GM10266 (cell line): ENCODE measurements at regions not wholly inside any gene's neighbourhood (a gene's known extent, or its start where the extent isn't known, plus 50 kb on each side); places are given as distances from the start of the nearest gene placed in this dataset.

Experiments used
- DNase-seq: peaks from one replicate; pipeline ENCODE4 v3.0.0; 2012; ENCODE audit errors: extremely low spot score
- TF ChIP-seq, protein P1 (sequence below): IDR thresholded peaks from 2 replicates; pipeline ENCODE4 v1.5.1; 2012; ENCODE audit warnings: mild to moderate bottlenecking, low read depth; ENCODE audit not compliant: control insufficient read depth, insufficient read depth; ENCODE audit errors: missing control alignments

DNA sequence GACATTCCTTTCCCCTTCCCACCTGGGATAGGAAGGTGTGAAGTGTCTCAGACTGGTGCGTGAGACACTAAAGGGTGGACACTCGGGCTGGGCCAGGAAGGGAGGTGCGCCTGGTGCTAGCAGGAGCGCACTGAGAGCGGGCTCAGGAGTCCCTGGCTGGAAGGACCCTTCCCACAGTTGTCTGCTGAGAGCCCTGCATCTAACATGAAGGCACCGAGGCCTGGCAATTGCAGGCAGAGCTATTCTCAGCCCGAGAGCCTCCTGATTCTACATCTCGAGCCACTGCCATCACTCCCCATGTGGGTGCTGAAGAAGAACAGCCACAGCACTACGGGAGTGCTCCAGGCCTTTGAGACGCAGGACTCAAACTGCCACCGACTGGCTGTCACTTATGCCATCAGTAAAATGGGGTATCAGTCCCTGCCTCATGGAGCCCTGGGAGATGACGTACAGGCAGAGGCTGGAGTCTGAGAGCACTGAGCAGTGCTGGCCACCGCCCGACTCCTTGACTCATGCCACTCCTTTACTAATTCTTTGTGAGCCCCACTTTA lies 159.4 kb downstream of the KLF13 start:
- TF ChIP-seq, protein P1, sequence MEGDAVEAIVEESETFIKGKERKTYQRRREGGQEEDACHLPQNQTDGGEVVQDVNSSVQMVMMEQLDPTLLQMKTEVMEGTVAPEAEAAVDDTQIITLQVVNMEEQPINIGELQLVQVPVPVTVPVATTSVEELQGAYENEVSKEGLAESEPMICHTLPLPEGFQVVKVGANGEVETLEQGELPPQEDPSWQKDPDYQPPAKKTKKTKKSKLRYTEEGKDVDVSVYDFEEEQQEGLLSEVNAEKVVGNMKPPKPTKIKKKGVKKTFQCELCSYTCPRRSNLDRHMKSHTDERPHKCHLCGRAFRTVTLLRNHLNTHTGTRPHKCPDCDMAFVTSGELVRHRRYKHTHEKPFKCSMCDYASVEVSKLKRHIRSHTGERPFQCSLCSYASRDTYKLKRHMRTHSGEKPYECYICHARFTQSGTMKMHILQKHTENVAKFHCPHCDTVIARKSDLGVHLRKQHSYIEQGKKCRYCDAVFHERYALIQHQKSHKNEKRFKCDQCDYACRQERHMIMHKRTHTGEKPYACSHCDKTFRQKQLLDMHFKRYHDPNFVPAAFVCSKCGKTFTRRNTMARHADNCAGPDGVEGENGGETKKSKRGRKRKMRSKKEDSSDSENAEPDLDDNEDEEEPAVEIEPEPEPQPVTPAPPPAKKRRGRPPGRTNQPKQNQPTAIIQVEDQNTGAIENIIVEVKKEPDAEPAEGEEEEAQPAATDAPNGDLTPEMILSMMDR: no peak
- no peak for DNase-seq

DNA sequence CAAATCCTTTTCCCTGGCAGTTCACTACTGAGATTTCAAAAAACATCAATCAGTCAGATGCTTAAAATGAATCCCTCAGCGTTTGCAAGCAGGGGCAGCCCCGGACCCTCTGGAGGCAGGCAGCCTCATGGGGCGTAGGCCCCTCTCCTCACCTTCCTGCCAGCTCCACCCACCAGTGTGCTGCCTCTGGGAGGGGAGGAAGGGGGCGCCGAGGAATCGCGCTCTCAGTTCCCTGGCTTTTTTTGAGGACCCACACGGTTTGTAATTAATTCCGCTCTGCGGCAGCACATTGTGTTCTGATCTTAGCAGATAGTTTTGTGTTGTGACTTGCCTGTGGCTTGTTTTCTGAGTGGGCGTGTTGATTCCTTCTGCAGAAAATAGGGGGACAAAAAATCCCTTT lies 159.9 kb downstream of the KLF13 start:
- TF ChIP-seq, protein P1: no peak
- no peak for DNase-seq

DNA sequence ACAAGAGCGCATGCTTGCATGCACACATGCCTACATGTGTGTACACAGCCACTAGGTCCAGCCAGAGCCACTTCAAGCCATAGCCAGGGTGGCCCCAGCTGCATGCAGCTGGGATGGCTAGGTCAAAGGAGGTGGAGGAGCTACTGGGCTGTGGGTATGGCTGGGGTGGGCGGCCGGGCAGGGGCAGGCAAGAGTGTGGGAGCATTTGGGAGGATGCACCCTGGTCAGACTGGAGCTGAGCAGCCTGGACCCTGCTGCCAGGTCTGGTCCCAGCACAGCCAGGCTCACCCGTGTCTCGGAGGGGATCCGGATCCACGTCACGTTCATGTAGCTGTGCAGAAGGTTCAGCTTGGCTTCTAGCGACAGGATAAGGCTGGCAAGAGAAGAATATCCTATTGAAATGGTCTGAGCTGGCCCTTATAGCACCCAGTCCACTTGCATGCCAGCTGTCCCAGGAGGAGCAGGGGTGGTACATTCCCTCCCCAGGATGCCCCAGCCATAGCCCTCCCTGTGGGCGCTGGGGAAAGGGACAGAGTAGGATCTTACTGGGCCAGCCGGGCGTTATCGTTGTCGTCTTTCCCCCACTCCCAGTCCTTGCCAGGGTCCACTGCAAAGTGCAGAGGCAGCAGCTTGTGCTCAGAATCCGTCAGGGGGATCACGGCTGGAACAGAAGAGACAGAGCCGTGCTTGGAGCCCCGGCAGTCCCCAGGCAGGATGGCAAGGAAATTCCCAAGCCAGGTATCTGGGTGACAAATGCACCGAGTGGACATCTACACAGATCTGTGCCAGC lies 160.5 kb downstream of the KLF13 start:
- DNase-seq: no peak
- TF ChIP-seq, protein P1: no peak

DNA sequence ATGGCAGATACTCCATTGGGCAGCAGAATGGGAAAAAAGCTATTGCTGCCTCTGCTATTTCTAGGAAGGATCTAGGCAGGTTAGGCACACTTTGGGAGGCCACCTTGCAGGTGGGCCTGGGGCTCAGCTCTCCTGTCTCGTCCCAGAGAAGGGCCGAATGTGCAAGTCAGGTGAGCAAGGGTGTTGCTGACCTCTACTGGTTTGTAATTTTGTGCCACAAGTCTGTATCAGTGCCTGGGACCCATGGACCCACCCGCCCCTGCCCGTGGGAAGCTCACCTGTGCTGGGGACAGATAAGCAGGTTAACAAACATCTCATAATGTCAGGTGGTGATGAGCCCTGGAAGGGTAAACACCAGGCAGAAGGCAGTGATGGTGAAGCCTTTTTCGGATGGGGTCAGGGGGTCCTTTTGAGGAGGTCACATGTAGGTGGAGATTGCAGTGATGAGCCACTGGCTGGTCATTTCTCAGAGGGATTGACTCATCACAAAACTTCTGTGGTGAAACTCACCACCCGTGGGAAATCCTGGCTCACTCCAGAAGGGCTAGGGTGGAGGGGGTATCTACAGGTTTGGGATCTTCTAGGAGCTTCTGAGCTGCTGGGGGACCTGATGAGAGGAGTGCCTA lies 161.3 kb downstream of the KLF13 start:
- TF ChIP-seq, protein P1: peak; percentile 49
- peak; percentile 67 for DNase-seq

DNA sequence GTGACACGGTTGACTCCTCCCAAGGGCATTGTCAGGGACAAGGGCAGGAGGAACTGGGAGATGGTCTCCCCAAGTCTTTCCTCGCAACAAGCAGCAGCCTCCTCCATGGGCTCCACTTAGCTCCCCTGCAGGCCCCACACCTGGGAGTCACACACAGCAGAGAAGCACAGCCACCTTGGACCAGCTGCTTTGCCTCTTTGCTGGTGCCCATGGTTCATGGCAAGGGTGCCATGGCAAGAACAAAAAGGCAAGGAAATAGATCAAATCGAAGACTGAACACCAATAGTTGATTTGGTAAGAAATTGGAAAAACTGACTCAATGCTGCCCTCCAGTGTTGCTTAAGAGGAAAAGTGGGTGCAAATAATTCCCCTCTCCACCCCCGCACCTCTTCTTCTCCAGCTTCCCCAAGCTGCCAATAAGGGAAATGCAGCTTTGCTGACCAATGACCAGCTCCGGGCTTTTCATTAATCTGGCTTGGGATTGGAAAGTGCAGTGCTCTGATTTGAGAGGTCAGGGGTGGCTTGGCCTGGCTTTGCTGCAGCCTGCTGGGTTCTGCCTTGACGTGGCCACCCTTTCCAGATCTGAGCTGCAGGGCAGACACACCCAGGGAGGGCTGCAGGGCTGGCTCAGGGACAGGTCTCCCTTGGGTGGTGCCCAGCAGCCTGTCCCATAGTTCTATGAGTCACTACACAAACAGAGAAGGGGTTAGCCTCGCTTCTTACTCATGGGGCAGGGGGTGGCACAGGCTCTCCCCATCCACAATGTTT lies 162.0 kb downstream of the KLF13 start:
- DNase-seq: peak; percentile 85
- TF ChIP-seq, protein P1: peak; percentile 68

DNA sequence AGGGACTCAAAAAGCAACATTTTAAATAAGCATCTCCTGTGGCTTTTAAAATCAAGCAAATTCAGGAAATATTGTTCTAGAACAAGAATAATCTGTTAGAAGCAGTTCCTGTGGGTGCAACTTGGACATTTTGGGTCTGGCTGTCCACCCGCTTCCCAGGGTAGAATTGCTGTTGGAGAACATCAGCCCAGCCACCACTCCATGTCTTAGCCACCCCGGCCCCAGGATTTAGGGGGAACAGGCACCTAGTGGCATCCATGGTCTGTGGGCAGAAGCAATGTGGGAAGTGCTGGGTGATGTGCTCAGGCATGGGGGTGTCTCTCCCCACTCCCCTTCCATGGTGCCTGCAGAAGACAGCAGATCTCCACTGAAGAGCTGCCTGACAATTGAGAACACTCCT lies 162.6 kb downstream of the KLF13 start:
- TF ChIP-seq, protein P1: no peak
- no peak for DNase-seq
